ENCODE measurements at regions not wholly inside any gene's neighbourhood (a gene's known extent, or its start where the extent isn't known, plus 50 kb on each side); places are given as distances from the start of the nearest gene placed in this dataset.

GRCh38 chr6:18543051-18543450 is 155.9 kb downstream of the RNF144B start:
- TF ChIP-seq CTCF (IDR thresholded peaks at IDR 0.05; ENCODE audit: low read depth, low read length, poor library complexity, severe bottlenecking) (no peak), EZH2phosphoT487 (IDR thresholded peaks at IDR 0.05; ENCODE audit: borderline replicate concordance, low read length) (no peak)
